ENCODE measurements at regions not wholly inside any gene's neighbourhood (a gene's known extent, or its start where the extent isn't known, plus 50 kb on each side); places are given as distances from the start of the nearest gene placed in this dataset.

GRCh38 chr13:110037925-110038573 is 251.7 kb upstream of the IRS2 start:
- TF ChIP-seq CTCF (conservative IDR thresholded peaks at IDR 0.05; ENCODE audit: low read length): no peak
- no peak for TF ChIP-seq EZH2phosphoT487 (IDR thresholded peaks at IDR 0.05; ENCODE audit: borderline replicate concordance, low read depth, low read length)
- Histone ChIP-seq H3K4me3 (ENCODE audit: low read depth, low read length, poor library complexity, severe bottlenecking) (no peak overlapping the region), H3K9me3 (ENCODE audit: low read length) (no peaks in the 10 kb centered on the region), H3K4me1 (ENCODE audit: insufficient read depth, low read length, poor library complexity, severe bottlenecking) (no peaks in the 10 kb centered on the region), H3K9me2 (ENCODE audit: insufficient read depth, low read length) (no peaks in the 10 kb centered on the region), H3K36me3 (ENCODE audit: insufficient read depth, low read length) (no peaks in the 10 kb centered on the region), H3K4me2 (ENCODE audit: low read length) (no peak overlapping the region), H4K20me1 (ENCODE audit: insufficient read depth, low read length) (no peaks in the 10 kb centered on the region), H3K27ac (ENCODE audit: low read depth, low read length, poor library complexity, severe bottlenecking) (no peak overlapping the region), H2AFZ (ENCODE audit: low read length) (no peak overlapping the region), H3K79me2 (ENCODE audit: insufficient read depth, low read depth, low read length) (no peaks in the 10 kb centered on the region)
- intact Hi-C loops (cut with micrococcal nuclease; ENCODE audit: unreplicated experiment): no loop called here
- ChIA-PET POLR2A (no interaction called here), CTCF (ENCODE audit: unreplicated experiment) (no interaction called here)
- no peak for DNase-seq (ENCODE audit: low spot score)
- no TSS peak for BruUV-seq (replicated peaks)

- no peaks in the 10 kb centered on the region for H3K79me2 ChIP-seq (ENCODE audit: insufficient read depth, low read depth, low read length)
- intact Hi-C loops (cut with micrococcal nuclease; ENCODE audit: unreplicated experiment): no loop called here
These were observed 249.7 kb upstream of the IRS2 start for GRCh38 chr13:110036060-110036459.

More at GRCh38 chr13:110036060-110036459, 249.7 kb upstream of the IRS2 start:
- ChIA-PET CTCF (ENCODE audit: unreplicated experiment) (no interaction called here), POLR2A (no interaction called here)
- H2AFZ ChIP-seq (ENCODE audit: low read length): no peak overlapping the region
- H3K4me2 ChIP-seq (ENCODE audit: low read length): no peak overlapping the region
- TF ChIP-seq EZH2phosphoT487 (IDR thresholded peaks at IDR 0.05; ENCODE audit: borderline replicate concordance, low read depth, low read length): no peak
- no peak for TF ChIP-seq CTCF (conservative IDR thresholded peaks at IDR 0.05; ENCODE audit: low read length)
- H3K36me3 ChIP-seq (ENCODE audit: insufficient read depth, low read length): no peaks in the 10 kb centered on the region
- H3K4me1 ChIP-seq (ENCODE audit: insufficient read depth, low read length, poor library complexity, severe bottlenecking): no peaks in the 10 kb centered on the region
- H3K4me3 ChIP-seq (ENCODE audit: low read depth, low read length, poor library complexity, severe bottlenecking): no peak overlapping the region
- no peak overlapping the region for H3K27ac ChIP-seq (ENCODE audit: low read depth, low read length, poor library complexity, severe bottlenecking)
- H3K9me2 ChIP-seq (ENCODE audit: insufficient read depth, low read length): no peaks in the 10 kb centered on the region
- H3K9me3 ChIP-seq (ENCODE audit: low read length): no peaks in the 10 kb centered on the region
- H4K20me1 ChIP-seq (ENCODE audit: insufficient read depth, low read length): no peaks in the 10 kb centered on the region
- BruUV-seq (replicated peaks): no TSS peak
- no peak for DNase-seq (ENCODE audit: low spot score)
